Ascending aorta (tissue), 2 donors: ENCODE measurements at regions not wholly inside any gene's neighbourhood (a gene's known extent, or its start where the extent isn't known, plus 50 kb on each side); places are given as distances from the start of the nearest gene placed in this dataset.

ENCODE experiments used
- DNase-seq, 2 donors: peaks; one replicate each; pipeline ENCODE4 v3.0.0-alpha.2; 2019; ENCODE audit warnings: low spot score in 2 of 2
- H3K27ac ChIP-seq, 2 donors: fragments of 200-600 bp; sonication (generic); one replicate each; pipeline ENCODE4 v1.5.1; 2016 to 2017; ENCODE audit warnings: mild to moderate bottlenecking in 1 of 2
- H3K27me3 ChIP-seq: fragments of 200-600 bp; sonication (generic); one replicate; pipeline ENCODE4 v1.5.1; 2017
- H3K36me3 ChIP-seq, 2 donors: fragments of 200-600 bp; sonication (generic); one replicate each; pipeline ENCODE4 v1.5.1; 2016
- H3K4me1 ChIP-seq, 2 donors: fragments of 200-600 bp; sonication (generic); one replicate each; pipeline ENCODE4 v1.5.1; 2016 to 2017; ENCODE audit warnings: mild to moderate bottlenecking in 1 of 2
- H3K4me3 ChIP-seq, 2 donors: fragments of 200-600 bp; sonication (generic); one replicate each; pipeline ENCODE4 v1.5.1; 2016 to 2017; ENCODE audit warnings: mild to moderate bottlenecking in 1 of 2
- H3K9me3 ChIP-seq, 2 donors: fragments of 200-600 bp; sonication (generic); one replicate each; pipeline ENCODE4 v1.5.1; 2016
- CTCF ChIP-seq, 3 experiments: fragments of 200-600 bp in 2 of 3; fragments of 450-650 bp in 1 of 3; sonication (generic) in 2 of 3; IDR thresholded peaks; one replicate each; pipeline ENCODE4 v1.5.1; 2016 to 2019; ENCODE audit warnings: antibody characterized with exemption in 3 of 3, mild to moderate bottlenecking in 1 of 3, moderate library complexity in 1 of 3
- intact Hi-C: fragments of 100-400 bp; cut with DNase I; formaldehyde crosslinking; loops from one replicate; pipeline ENCODE4 v1.15.1; 2023

GRCh38 chr4:67106861-67107460 lies 438.3 kb downstream of the CENPC start:
- H3K36me3 ChIP-seq, result no peaks in the 10 kb centered on the region
- H3K9me3 ChIP-seq, result no peaks in the 10 kb centered on the region
- no peak overlapping the region for H3K27ac ChIP-seq
- no peak overlapping the region for H3K4me3 ChIP-seq
- no peaks in the 10 kb centered on the region for H3K4me1 ChIP-seq
- H3K27me3 ChIP-seq, result no peaks in the 10 kb centered on the region
- no peak for TF ChIP-seq CTCF (IDR thresholded peaks at IDR 0.05)
- no peak for DNase-seq
- intact Hi-C loops, result no loop called here

GRCh38 chr4:67104145-67104544 lies 441.2 kb downstream of the CENPC start:
- H3K4me1 ChIP-seq, result no peaks in the 10 kb centered on the region
- H3K4me3 ChIP-seq, result no peak overlapping the region
- intact Hi-C loops, result no loop called here
- H3K36me3 ChIP-seq, result no peaks in the 10 kb centered on the region
- no peak for TF ChIP-seq CTCF (IDR thresholded peaks at IDR 0.05)
- H3K27me3 ChIP-seq, result no peaks in the 10 kb centered on the region
- H3K27ac ChIP-seq, result no peak overlapping the region
- no peak for DNase-seq
- H3K9me3 ChIP-seq, result no peaks in the 10 kb centered on the region

DNA sequence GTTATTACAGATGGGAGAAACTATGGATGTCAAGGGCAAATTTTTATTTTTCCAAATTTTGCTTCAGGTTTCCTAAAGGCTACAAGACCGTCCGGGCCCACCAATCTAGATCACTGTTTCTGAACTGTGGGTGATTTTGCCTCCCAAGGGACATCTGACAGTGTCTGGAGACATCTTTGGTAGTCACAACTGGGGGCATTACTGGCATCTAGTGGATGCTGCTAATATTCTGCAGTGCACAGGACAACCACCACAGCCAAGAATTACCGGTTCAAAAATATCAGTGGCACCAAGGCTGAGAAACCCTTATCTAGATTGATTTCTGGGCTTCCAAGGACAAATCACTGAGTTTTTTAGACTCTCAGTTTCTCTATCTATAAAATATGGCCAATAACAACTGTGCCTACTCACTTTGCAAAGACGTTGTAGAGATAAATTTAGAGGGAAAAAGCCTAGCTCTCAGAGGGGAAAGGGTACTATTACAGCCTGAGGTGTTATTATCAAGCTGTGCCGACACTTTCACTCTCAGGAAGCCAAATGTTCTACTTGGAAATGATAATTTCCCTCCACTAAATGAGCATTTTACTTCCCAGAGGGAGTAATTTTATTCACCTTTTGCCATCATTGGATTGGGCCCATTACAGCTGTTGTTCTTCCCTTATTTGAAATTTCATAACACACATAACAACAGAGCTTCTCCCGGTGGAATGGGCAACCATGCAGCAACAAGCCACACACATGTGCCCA lies 442.1 kb downstream of the CENPC start:
- no peak for TF ChIP-seq CTCF (IDR thresholded peaks at IDR 0.05)
- Histone ChIP-seq H3K36me3 (no peaks in the 10 kb centered on the region), H3K4me1 (no peaks in the 10 kb centered on the region), H3K9me3 (no peaks in the 10 kb centered on the region), H3K27me3 (no peaks in the 10 kb centered on the region), H3K27ac (no peak overlapping the region), H3K4me3 (no peak overlapping the region)
- intact Hi-C loops, result no loop called here
- DNase-seq, result no peak

DNA sequence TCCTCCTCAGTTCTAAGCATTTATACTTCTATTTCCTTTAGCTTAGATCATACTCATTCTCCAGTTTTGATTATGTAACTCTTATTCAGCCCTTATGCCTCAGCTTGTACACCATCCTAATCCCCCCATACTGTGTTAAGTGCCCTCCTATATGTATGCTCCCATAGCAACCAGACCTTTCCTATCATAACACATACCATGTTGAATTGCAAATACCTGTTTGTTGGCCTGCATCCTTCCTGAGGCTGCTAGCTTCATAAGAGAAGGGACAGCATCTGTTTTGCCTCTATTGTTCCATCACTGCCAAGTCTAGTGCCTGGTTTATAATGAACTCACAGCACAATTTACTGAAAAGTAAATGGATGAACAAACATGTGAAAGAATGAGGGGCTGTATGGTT lies 443.7 kb downstream of the CENPC start:
- Histone ChIP-seq H3K27ac (no peak overlapping the region), H3K4me1 (no peaks in the 10 kb centered on the region), H3K9me3 (no peaks in the 10 kb centered on the region), H3K27me3 (no peaks in the 10 kb centered on the region), H3K4me3 (no peak overlapping the region), H3K36me3 (no peaks in the 10 kb centered on the region)
- DNase-seq, result no peak
- intact Hi-C loops, result no loop called here
- TF ChIP-seq CTCF (IDR thresholded peaks at IDR 0.05), result no peak

DNA sequence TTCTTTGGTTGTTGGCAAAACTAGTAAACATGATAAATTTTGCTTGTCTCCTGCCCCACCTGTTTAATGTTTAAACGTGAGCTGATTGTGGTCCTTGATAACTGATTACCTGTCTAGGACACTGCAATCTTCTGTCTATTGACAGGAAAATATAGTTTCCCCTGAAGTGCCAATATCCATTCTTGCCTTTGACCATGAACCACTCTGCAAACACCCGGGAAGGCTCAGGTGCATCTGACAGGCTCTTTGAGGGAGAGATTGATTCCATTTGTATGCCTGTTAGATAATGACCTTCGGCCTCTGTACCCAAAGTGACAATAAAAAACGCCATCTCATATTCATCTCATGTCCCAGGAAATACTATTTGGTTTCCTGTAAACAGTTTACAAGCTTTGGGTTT lies 453.0 kb downstream of the CENPC start:
- intact Hi-C loops, result no loop called here
- Histone ChIP-seq H3K9me3 (no peaks in the 10 kb centered on the region), H3K27ac (no peak overlapping the region), H3K4me3 (no peak overlapping the region), H3K27me3 (no peaks in the 10 kb centered on the region), H3K36me3 (no peaks in the 10 kb centered on the region), H3K4me1 (no peaks in the 10 kb centered on the region)
- DNase-seq, result no peak
- no peak for TF ChIP-seq CTCF (IDR thresholded peaks at IDR 0.05)
